ENCODE measurements at regions not wholly inside any gene's neighbourhood (a gene's known extent, or its start where the extent isn't known, plus 50 kb on each side); places are given as distances from the start of the nearest gene placed in this dataset.
"Not testable (repeated sequence)": the region's sequence is repeated elsewhere in the genome, so short reads cannot be mapped to it uniquely, and the experiment has no call there.

- DNase-seq (ENCODE audit: low read depth), result no peak
- H3K4me3 ChIP-seq (replicated peaks; ENCODE audit: low read depth, low read length), result no peak overlapping the region
- no peak for TF ChIP-seq CTCF (IDR thresholded peaks at IDR 0.05; ENCODE audit: low read length, missing control alignments)
Observed at GRCh38 chr20:1800180-1800579, 95.0 kb upstream of the SIRPA start.

- not testable (repeated sequence) for DNase-seq (ENCODE audit: low read depth); H3K4me3 ChIP-seq (replicated peaks; ENCODE audit: low read depth, low read length)
Observed at GRCh38 chr20:1799746-1800145, 95.5 kb upstream of the SIRPA start.

DNA sequence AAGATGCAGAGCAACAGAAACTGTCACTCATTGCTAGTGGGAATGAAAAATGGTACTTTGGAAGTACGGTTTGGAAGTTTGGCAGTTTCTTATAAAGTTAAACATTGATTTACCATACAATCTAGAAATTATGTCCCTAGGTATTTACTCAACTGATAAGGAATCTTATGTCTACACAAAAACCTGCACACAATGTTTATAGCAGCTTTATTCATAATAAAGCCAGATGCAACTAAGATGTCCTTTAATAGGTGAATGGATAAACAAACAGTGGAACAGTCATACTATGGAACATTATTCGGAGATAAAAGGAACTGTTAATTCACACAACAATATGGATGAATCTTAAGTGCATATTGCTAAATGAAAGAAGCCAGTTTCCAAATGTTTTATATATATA, 96.2 kb upstream of the SIRPA start:
- no peak for DNase-seq (ENCODE audit: low read depth)
- TF ChIP-seq CTCF (IDR thresholded peaks at IDR 0.05; ENCODE audit: low read length, missing control alignments), result no peak
- no peak overlapping the region for H3K4me3 ChIP-seq (replicated peaks; ENCODE audit: low read depth, low read length)

DNA sequence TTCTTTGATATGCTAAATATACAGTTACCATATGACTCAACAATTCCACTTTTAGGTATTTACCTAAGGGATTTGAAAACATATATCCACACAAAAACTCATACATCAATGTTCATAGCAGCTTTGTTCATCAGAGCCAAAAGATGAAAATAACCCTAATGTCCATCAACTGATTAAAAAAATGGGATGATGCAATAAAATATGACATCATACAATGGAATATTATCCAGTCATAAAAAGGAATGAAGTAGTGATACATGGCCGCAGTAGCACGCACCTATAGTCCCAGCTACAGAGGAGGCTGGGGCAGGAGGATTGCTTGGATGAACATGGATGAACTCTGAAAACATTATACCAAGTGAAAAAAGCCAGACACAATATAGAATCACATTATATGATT, 101.4 kb upstream of the SIRPA start:
- TF ChIP-seq CTCF (IDR thresholded peaks at IDR 0.05; ENCODE audit: low read length, missing control alignments), result no peak
- no peak for DNase-seq (ENCODE audit: low read depth)
- H3K4me3 ChIP-seq (replicated peaks; ENCODE audit: low read depth, low read length), result no peak overlapping the region

GRCh38 chr20:1792274-1792673, 102.9 kb upstream of the SIRPA start:
- no peak for DNase-seq (ENCODE audit: low read depth)
- H3K4me3 ChIP-seq (replicated peaks; ENCODE audit: low read depth, low read length), result no peak overlapping the region
- TF ChIP-seq CTCF (IDR thresholded peaks at IDR 0.05; ENCODE audit: low read length, missing control alignments), result no peak

DNA sequence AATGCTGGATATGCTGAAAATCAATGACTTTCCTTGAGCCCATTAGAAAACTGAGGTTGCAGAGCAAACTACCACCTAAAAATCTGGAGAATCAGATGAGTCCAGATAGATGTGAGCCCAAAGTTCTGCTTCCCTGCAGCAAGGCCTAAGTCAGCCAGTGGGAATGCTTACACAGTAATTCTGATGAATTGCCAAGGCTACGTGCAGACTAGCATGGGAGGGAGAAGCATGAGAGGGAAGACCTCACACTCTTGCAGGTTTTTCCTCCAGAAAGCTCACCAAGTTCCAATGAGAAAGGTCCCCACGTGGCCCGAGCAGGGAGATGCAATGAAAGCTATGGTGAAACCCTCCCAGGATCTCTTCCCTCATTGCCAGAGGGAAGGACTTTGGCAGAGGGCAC, 104.8 kb upstream of the SIRPA start:
- TF ChIP-seq CTCF (IDR thresholded peaks at IDR 0.05; ENCODE audit: low read length, missing control alignments), result no peak
- DNase-seq (ENCODE audit: low read depth), result no peak

GRCh38 chr20:1788044-1788443, 107.2 kb upstream of the SIRPA start:
- DNase-seq (ENCODE audit: low read depth), result no peak
- H3K4me3 ChIP-seq (replicated peaks; ENCODE audit: low read depth, low read length), result no peak overlapping the region
- no peak for TF ChIP-seq CTCF (IDR thresholded peaks at IDR 0.05; ENCODE audit: low read length, missing control alignments)

More for the DNA sequence above, 104.8 kb upstream of the SIRPA start:
- H3K4me3 ChIP-seq (replicated peaks; ENCODE audit: low read depth, low read length), result no peak overlapping the region

GRCh38 chr20:1786486-1786885, 108.7 kb upstream of the SIRPA start:
- no peak overlapping the region for H3K4me3 ChIP-seq (replicated peaks; ENCODE audit: low read depth, low read length)
- no peak for DNase-seq (ENCODE audit: low read depth)
- no peak for TF ChIP-seq CTCF (IDR thresholded peaks at IDR 0.05; ENCODE audit: low read length, missing control alignments)
